Vagina (tissue), 2 donors: ENCODE measurements at regions not wholly inside any gene's neighbourhood (a gene's known extent, or its start where the extent isn't known, plus 50 kb on each side); places are given as distances from the start of the nearest gene placed in this dataset.

Experiments
- DNase-seq, 2 donors: peaks; one replicate each; pipeline ENCODE4 v3.0.0-alpha.2; 2017; ENCODE audit errors: extremely low spot score in 2 of 2
- H3K27ac ChIP-seq: fragments of 200-600 bp; sonication (generic); one replicate; pipeline ENCODE4 v1.5.1; 2019
- H3K27me3 ChIP-seq: fragments of 200-600 bp; sonication (generic); one replicate; pipeline ENCODE4 v1.5.1; 2019
- H3K36me3 ChIP-seq, 2 donors: fragments of 200-600 bp; sonication (generic); one replicate each; pipeline ENCODE4 v1.5.1; 2017 to 2019
- H3K4me1 ChIP-seq: fragments of 200-600 bp; sonication (generic); one replicate; pipeline ENCODE4 v1.5.1; 2019
- H3K4me3 ChIP-seq, 2 donors: fragments of 200-600 bp; sonication (generic); 1 replicate in 1 of 2; 2 replicates in 1 of 2; pipeline ENCODE4 v1.5.1; 2016 to 2019
- H3K9me3 ChIP-seq: fragments of 200-600 bp; sonication (generic); one replicate; pipeline ENCODE4 v1.5.1; 2019
- POLR2A ChIP-seq, 2 donors: fragments of 450-650 bp; IDR thresholded peaks; one replicate each; pipeline ENCODE4 v1.6.1; 2017; ENCODE audit warnings: antibody characterized with exemption in 2 of 2, mild to moderate bottlenecking in 2 of 2, moderate library complexity in 2 of 2
- POLR2AphosphoS5 ChIP-seq, 2 donors: sonication (generic); formaldehyde crosslinking; IDR thresholded peaks; one replicate each; pipeline ENCODE4 v1.9.0; 2017; ENCODE audit warnings: antibody characterized with exemption in 2 of 2, mild to moderate bottlenecking in 2 of 2, low read depth in 1 of 2; ENCODE audit not compliant: insufficient read depth in 1 of 2
- intact Hi-C: fragments of 100-400 bp; cut with DNase I; formaldehyde crosslinking; loops from one replicate; pipeline ENCODE4 v1.15.1; 2023
- TF ChIP-seq, protein P1 (sequence below), 3 experiments: fragments of 450-650 bp in 2 of 3; fragments of 200-600 bp in 1 of 3; sonication (generic) in 1 of 3; IDR thresholded peaks; one replicate each; pipeline ENCODE4 v1.5.1; 2017 to 2019; ENCODE audit warnings: antibody characterized with exemption in 3 of 3, mild to moderate bottlenecking in 2 of 3, moderate library complexity in 2 of 3

DNA sequence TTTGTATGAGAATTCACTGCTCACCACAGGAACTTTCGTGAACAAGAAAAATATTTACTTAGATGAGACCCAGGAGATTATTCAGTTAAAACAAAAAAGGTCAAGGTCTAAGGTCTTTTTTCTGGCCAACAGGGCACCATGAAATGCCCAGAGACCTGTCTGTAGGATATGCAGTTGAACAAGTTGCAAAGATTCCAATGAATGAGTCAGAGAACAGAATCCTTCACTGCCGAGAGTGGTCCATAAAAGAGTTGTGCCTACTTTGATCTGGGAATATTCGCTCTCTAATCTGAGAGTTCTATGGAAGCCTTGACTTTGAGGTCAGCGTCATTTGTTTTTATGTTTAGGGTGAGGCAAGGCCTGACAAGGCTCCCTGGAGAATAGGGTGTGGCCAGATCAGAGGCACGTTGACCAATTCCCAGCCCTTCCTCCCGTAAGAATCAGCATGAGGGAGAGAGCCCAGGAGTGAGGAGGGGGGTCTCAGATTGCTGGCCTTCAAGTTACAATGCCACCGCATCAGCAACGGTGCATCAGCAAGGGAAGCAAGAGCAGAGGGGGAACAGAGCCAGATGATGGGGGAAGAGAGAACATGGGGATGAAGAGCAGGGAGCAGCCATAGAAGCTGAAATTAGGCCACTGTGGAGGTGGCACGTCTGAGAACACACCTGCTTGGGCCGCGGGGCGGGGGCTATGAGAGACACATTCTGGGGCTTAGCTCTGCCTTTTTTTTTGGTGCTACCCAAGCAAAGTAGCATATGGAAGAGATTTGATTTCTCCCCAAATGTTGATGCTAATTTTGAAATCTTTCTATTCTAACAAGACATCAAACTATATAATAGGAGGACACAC, 206.4 kb upstream of the RAB4A start:
- H3K36me3 ChIP-seq: no peaks in the 10 kb centered on the region
- H3K4me1 ChIP-seq: peaks cover 29% of the 10 kb centered on the region
- H3K27me3 ChIP-seq: no peaks in the 10 kb centered on the region
- H3K27ac ChIP-seq: no peak overlapping the region
- no peak overlapping the region for H3K4me3 ChIP-seq
- no peak for DNase-seq
- H3K9me3 ChIP-seq: no peaks in the 10 kb centered on the region
- TF ChIP-seq, protein P1, sequence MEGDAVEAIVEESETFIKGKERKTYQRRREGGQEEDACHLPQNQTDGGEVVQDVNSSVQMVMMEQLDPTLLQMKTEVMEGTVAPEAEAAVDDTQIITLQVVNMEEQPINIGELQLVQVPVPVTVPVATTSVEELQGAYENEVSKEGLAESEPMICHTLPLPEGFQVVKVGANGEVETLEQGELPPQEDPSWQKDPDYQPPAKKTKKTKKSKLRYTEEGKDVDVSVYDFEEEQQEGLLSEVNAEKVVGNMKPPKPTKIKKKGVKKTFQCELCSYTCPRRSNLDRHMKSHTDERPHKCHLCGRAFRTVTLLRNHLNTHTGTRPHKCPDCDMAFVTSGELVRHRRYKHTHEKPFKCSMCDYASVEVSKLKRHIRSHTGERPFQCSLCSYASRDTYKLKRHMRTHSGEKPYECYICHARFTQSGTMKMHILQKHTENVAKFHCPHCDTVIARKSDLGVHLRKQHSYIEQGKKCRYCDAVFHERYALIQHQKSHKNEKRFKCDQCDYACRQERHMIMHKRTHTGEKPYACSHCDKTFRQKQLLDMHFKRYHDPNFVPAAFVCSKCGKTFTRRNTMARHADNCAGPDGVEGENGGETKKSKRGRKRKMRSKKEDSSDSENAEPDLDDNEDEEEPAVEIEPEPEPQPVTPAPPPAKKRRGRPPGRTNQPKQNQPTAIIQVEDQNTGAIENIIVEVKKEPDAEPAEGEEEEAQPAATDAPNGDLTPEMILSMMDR (IDR thresholded peaks at IDR 0.05): no peak
- TF ChIP-seq POLR2AphosphoS5 (IDR thresholded peaks at IDR 0.05; ENCODE audit: insufficient read depth in 1 of 2, low read depth in 1 of 2) (no peak), POLR2A (IDR thresholded peaks at IDR 0.05) (no peak)
- intact Hi-C loops: no loop called here

- no peak overlapping the region for H3K4me3 ChIP-seq
- intact Hi-C loops: no loop called here
- peaks cover 31% of the 10 kb centered on the region for H3K4me1 ChIP-seq
- no peak overlapping the region for H3K27ac ChIP-seq
- TF ChIP-seq, protein P1 (IDR thresholded peaks at IDR 0.05): no peak
- no peak for TF ChIP-seq POLR2AphosphoS5 (IDR thresholded peaks at IDR 0.05; ENCODE audit: insufficient read depth in 1 of 2, low read depth in 1 of 2)
- no peak for TF ChIP-seq POLR2A (IDR thresholded peaks at IDR 0.05)
- no peaks in the 10 kb centered on the region for H3K9me3 ChIP-seq
- no peaks in the 10 kb centered on the region for H3K36me3 ChIP-seq
- no peak for DNase-seq
- H3K27me3 ChIP-seq: no peaks in the 10 kb centered on the region
Observed at GRCh38 chr1:229065613-229066012, 205.3 kb upstream of the RAB4A start.

DNA sequence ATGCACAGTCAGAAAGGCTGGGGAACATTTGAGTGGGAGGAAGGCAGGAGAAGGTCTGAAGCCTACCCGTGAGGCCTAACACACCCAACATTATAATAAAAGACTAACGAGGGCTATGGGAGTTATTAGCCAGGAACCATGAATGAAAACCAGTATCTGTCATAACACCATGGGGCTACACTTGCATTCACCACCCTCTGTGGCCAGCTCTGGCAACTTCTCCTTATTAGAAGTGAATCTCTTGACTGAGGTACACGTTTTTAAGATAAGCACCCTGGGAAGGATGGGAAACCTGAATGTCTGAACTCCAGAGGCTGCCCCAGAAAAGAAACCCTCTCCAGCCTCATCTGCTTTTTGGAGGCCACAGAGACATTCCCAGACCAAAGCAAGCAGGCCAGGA, 204.3 kb upstream of the RAB4A start:
- TF ChIP-seq, protein P1 (IDR thresholded peaks at IDR 0.05): no peak
- TF ChIP-seq POLR2AphosphoS5 (IDR thresholded peaks at IDR 0.05; ENCODE audit: insufficient read depth in 1 of 2, low read depth in 1 of 2) (no peak), POLR2A (IDR thresholded peaks at IDR 0.05) (no peak)
- H3K9me3 ChIP-seq: no peaks in the 10 kb centered on the region
- peaks cover 40% of the 10 kb centered on the region for H3K4me1 ChIP-seq

DNA sequence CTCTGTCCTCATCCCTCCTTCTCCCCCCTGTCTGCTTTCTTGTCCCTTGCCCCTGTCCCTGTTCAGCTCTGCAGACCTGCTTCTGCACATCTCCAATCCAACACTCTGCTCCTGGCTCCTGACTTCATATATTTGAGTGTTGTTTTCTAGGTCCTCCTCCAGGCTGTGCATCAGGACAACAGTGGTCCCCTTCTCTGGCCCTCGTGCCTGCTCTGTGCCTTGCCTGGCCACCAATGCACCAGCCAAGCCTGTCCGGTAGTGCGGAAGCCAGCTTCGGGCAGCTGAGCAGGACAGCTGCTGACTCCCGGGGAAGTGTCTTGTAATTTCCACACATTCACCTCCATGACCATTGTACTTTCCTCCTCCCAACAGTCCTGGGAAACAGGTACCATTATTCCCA, 203.4 kb upstream of the RAB4A start:
- TF ChIP-seq, protein P1 (IDR thresholded peaks at IDR 0.05): no peak
- TF ChIP-seq POLR2AphosphoS5 (IDR thresholded peaks at IDR 0.05; ENCODE audit: insufficient read depth in 1 of 2, low read depth in 1 of 2) (no peak), POLR2A (IDR thresholded peaks at IDR 0.05) (no peak)
- DNase-seq: no peak
- no peak overlapping the region for H3K4me3 ChIP-seq
- no peaks in the 10 kb centered on the region for H3K36me3 ChIP-seq
- intact Hi-C loops: no loop called here
- no peak overlapping the region for H3K27ac ChIP-seq
- H3K4me1 ChIP-seq: peaks cover 33% of the 10 kb centered on the region
- no peaks in the 10 kb centered on the region for H3K27me3 ChIP-seq
- H3K9me3 ChIP-seq: no peaks in the 10 kb centered on the region

More for the DNA sequence above, 204.3 kb upstream of the RAB4A start:
- Histone ChIP-seq H3K36me3 (no peaks in the 10 kb centered on the region), H3K4me3 (no peak overlapping the region), H3K27me3 (no peaks in the 10 kb centered on the region), H3K27ac (no peak overlapping the region)
- intact Hi-C loops: no loop called here
- no peak for DNase-seq
